HepG2 (cell line): ENCODE measurements at regions not wholly inside any gene's neighbourhood (a gene's known extent, or its start where the extent isn't known, plus 50 kb on each side); places are given as distances from the start of the nearest gene placed in this dataset.

Experiments
- ATAC-seq: fragments of 200-7000 bp; cut with Tn5 transposase; 3 replicates; pipeline ENCODE4 v1.9.1; 2020; ENCODE audit warnings: mild to moderate bottlenecking, moderate library complexity
- BruUV-seq: library from RNA; stranded (reverse); fragments of 400-500 nt; replicated peaks from 2 replicates; lab custom pipeline; 2021; lab: Mats Ljungman, UMichigan
- CTCF ChIA-PET: fragments of 300-600 bp; formaldehyde crosslinking; extraction: SDS; loops from one replicate; lab custom pipeline; 2021; ENCODE audit warnings: low total read pairs, inconsistent platforms, low intra/inter-chr PET ratio; lab: Yijun Ruan, JAX
- POLR2A ChIA-PET: fragments of 350-600 bp; sonication (Branson Sonifier 250); formaldehyde crosslinking; loops from one replicate; lab custom pipeline; 2020; ENCODE audit warnings: antibody characterized with exemption, inconsistent platforms; lab: Yijun Ruan, JAX
- DNase-seq: peaks from one replicate; pipeline ENCODE4 v3.0.0-alpha.2; 2015; ENCODE audit warnings: low spot score
- FAIRE-seq: peaks from 3 replicates; lab custom pipeline; 2011; peaks lifted over from hg19 to GRCh38; lab: Jason Lieb, UNC
- H2AFZ ChIP-seq: one replicate; pipeline ENCODE4 v1.6.1; 2011; ENCODE audit warnings: low read length, inconsistent platforms
- H3K27ac ChIP-seq: fragments of 300-600 bp; 3 replicates; pipeline ENCODE4 v1.8.0; 2011; ENCODE audit warnings: mixed run types, mild to moderate bottlenecking, mixed read lengths, low read length, inconsistent platforms; ENCODE audit not compliant: insufficient read depth; ENCODE audit errors: extremely low read length
- H3K27me3 ChIP-seq, 2 experiments: fragments of 200-600 bp in 1 of 2; 2 replicates in 1 of 2; 3 replicates in 1 of 2; pipeline versions ENCODE4 v1.6.0 to v1.8.0; 2011; ENCODE audit warnings: low read length in 2 of 2, mild to moderate bottlenecking in 2 of 2, moderate library complexity in 2 of 2, inconsistent platforms in 1 of 2; ENCODE audit not compliant: insufficient read depth in 2 of 2, control insufficient read depth in 1 of 2
- H3K36me3 ChIP-seq, 2 experiments: fragments of 200-600 bp in 1 of 2; replicated peaks in 1 of 2; 2 replicates in 1 of 2; 3 replicates in 1 of 2; pipeline versions ENCODE4 v1.5.1 to v1.8.0; 2011; ENCODE audit warnings: low read length in 2 of 2, inconsistent platforms in 1 of 2; ENCODE audit not compliant: insufficient read depth in 2 of 2, control insufficient read depth in 1 of 2
- H3K4me1 ChIP-seq: 2 replicates; pipeline ENCODE4 v1.5.1; 2012; ENCODE audit warnings: low read length, inconsistent platforms; ENCODE audit not compliant: insufficient read depth
- H3K4me2 ChIP-seq: 2 replicates; pipeline ENCODE4 v1.6.0; 2011; ENCODE audit warnings: low read depth, low read length, inconsistent platforms
- H3K4me3 ChIP-seq, 3 experiments: fragments of 200-600 bp in 1 of 3; sonication (generic), shearing (Covaris generic) in 1 of 3; replicated peaks in 1 of 3; 2 replicates each; pipeline ENCODE4 v1.5.1; 2011 to 2016; ENCODE audit warnings: low read length in 3 of 3, inconsistent platforms in 2 of 3, low read depth in 2 of 3, mild to moderate bottlenecking in 2 of 3, control low read depth in 1 of 3, mixed read lengths in 1 of 3; ENCODE audit not compliant: insufficient read depth in 1 of 3
- H3K79me2 ChIP-seq: one replicate; pipeline ENCODE4 v1.6.1; 2011; ENCODE audit warnings: low read length, inconsistent platforms; ENCODE audit not compliant: insufficient read depth
- H3K9ac ChIP-seq: 2 replicates; pipeline ENCODE4 v1.6.0; 2011; ENCODE audit warnings: mild to moderate bottlenecking, low read depth, low read length, inconsistent platforms; ENCODE audit not compliant: insufficient read depth
- H3K9me3 ChIP-seq: 2 replicates; pipeline ENCODE4 v1.5.1; 2012; ENCODE audit warnings: mild to moderate bottlenecking, low read length
- H4K20me1 ChIP-seq: 2 replicates; pipeline ENCODE4 v1.6.0; 2011; ENCODE audit warnings: inconsistent platforms, mild to moderate bottlenecking, low read length, moderate library complexity; ENCODE audit not compliant: insufficient read depth
- MNT ChIP-seq: fragments of 450-650 bp; IDR thresholded peaks from 2 replicates; pipeline ENCODE4 v1.6.1; 2016
- ZSCAN21 ChIP-seq: sonication (generic); formaldehyde crosslinking; IDR thresholded peaks from 2 replicates; pipeline ENCODE4 v1.8.0; 2022; ENCODE audit warnings: mild to moderate bottlenecking, missing genetic modification reagents, moderate library complexity, borderline replicate concordance
- WGBS: methylation state at CpG from one replicate; pipeline ENCODE4 v1.1.6; 2017; ENCODE audit warnings: low lambda C conversion rate; 5-methylcytosine and 5-hydroxymethylcytosine counted together
- in situ Hi-C: cut with HindIII; loops from 2 replicates; pipeline ENCODE4 v1.10.0; 2017; ENCODE audit warnings: low pct_unique_long_range_greater_than_20kb; ENCODE audit not compliant: extremely low pct_ligation_motif_present
- intact Hi-C: fragments of 100-400 bp; cut with micrococcal nuclease; formaldehyde crosslinking; loops from one replicate; pipeline ENCODE4 v1.10.0; 2022; ENCODE audit not compliant: unreplicated experiment
- TF ChIP-seq, protein P1 (sequence below): sonication (generic); formaldehyde crosslinking; IDR thresholded peaks from 2 replicates; pipeline ENCODE4 v1.4.0; 2020; ENCODE audit warnings: missing genetic modification reagents

DNA sequence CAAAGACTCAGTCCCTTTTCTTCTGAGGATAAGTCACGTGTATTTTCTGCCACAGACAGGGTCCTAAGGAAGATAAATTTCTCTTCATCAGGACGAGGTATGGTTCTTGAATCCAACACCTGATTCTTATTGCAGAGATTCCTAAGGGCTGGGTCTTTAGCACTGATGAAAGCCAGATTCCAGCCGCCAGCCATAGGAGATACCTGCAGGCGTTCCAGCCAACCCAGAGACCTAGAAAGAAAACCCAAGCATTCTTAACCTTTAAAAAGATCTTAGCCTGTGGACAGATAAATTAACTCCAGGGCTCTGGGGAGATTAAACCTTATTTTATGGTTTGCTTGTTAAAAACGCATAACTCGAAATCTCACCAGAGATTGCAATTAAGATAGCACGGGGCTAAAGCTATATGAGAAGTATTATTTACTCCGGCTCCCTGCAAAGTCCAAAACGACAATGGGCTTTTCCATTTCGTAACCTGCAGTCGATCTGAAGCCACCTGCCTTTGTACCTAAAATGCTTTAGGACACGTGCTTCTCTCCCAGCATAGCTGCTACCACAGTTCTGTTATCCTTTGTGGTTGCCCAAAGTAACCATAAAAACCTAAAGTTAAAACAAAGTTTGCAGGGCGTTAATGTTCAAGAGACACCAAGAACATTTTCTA, 104.5 kb downstream of the NXPE2 start:
- ChIA-PET CTCF (no interaction called here), POLR2A (no interaction called here)
- Histone ChIP-seq H3K27me3 (peaks cover 6% of the 10 kb centered on the region in 2 experiments; a peak in 4 of 5 replicates), H3K4me1 (peaks cover 18% of the 10 kb centered on the region), H3K36me3 (no peaks in the 10 kb centered on the region), H3K4me2 (no peak overlapping the region), H2AFZ (no peak overlapping the region), H4K20me1 (no peaks in the 10 kb centered on the region), H3K27ac (no peak overlapping the region), H3K4me3 (no peak overlapping the region), H3K9ac (no peak overlapping the region), H3K9me3 (no peaks in the 10 kb centered on the region), H3K79me2 (no peaks in the 10 kb centered on the region)
- in situ Hi-C loops (loop anchor here (25.0 kb wide), 1 partner anchor 330 kb away; no protein-coding TSS in a partner anchor), intact Hi-C loops (no loop called here)
- TF ChIP-seq ZSCAN21 (no peak), MNT (peak; percentile 92)
- TF ChIP-seq, protein P1, sequence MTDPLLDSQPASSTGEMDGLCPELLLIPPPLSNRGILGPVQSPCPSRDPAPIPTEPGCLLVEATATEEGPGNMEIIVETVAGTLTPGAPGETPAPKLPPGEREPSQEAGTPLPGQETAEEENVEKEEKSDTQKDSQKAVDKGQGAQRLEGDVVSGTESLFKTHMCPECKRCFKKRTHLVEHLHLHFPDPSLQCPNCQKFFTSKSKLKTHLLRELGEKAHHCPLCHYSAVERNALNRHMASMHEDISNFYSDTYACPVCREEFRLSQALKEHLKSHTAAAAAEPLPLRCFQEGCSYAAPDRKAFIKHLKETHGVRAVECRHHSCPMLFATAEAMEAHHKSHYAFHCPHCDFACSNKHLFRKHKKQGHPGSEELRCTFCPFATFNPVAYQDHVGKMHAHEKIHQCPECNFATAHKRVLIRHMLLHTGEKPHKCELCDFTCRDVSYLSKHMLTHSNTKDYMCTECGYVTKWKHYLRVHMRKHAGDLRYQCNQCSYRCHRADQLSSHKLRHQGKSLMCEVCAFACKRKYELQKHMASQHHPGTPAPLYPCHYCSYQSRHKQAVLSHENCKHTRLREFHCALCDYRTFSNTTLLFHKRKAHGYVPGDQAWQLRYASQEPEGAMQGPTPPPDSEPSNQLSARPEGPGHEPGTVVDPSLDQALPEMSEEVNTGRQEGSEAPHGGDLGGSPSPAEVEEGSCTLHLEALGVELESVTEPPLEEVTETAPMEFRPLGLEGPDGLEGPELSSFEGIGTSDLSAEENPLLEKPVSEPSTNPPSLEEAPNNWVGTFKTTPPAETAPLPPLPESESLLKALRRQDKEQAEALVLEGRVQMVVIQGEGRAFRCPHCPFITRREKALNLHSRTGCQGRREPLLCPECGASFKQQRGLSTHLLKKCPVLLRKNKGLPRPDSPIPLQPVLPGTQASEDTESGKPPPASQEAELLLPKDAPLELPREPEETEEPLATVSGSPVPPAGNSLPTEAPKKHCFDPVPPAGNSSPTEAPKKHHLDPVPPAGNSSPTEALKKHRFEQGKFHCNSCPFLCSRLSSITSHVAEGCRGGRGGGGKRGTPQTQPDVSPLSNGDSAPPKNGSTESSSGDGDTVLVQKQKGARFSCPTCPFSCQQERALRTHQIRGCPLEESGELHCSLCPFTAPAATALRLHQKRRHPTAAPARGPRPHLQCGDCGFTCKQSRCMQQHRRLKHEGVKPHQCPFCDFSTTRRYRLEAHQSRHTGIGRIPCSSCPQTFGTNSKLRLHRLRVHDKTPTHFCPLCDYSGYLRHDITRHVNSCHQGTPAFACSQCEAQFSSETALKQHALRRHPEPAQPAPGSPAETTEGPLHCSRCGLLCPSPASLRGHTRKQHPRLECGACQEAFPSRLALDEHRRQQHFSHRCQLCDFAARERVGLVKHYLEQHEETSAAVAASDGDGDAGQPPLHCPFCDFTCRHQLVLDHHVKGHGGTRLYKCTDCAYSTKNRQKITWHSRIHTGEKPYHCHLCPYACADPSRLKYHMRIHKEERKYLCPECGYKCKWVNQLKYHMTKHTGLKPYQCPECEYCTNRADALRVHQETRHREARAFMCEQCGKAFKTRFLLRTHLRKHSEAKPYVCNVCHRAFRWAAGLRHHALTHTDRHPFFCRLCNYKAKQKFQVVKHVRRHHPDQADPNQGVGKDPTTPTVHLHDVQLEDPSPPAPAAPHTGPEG (CRISPR knock-in tag): no peak
- ATAC-seq: no peak
- no peak for DNase-seq
- whole genome bisulfite sequencing: 0% methylated on average over 13 of the region's 13 CpGs
- FAIRE-seq: no peak
- no TSS peak for BruUV-seq
